HG03469 (cell line): ENCODE measurements at regions not wholly inside any gene's neighbourhood (a gene's known extent, or its start where the extent isn't known, plus 50 kb on each side); places are given as distances from the start of the nearest gene placed in this dataset.
A peak's percentile ranks its signal among the peaks of the same experiment; 100 is the strongest.
"Not testable (repeated sequence)": the region's sequence is repeated elsewhere in the genome, so short reads cannot be mapped to it uniquely, and the experiment has no call there.

Experiments used
- ATAC-seq: cut with Tn5 transposase; IDR thresholded peaks from one replicate; pipeline ENCODE4 v1.9.1; 2021; ENCODE audit warnings: mild to moderate bottlenecking, moderate library complexity, moderate number of reproducible peaks; ENCODE audit not compliant: unreplicated experiment

- ATAC-seq, result no peak
Observed at GRCh38 chr2:47728551-47728950, 54.4 kb upstream of the MSH6 start.

- no peak for ATAC-seq
Observed at GRCh38 chr2:47727956-47728355, 55.0 kb upstream of the MSH6 start.

GRCh38 chr2:47726978-47727377, 56.0 kb upstream of the MSH6 start:
- ATAC-seq, result not testable (repeated sequence)

- no peak for ATAC-seq
Observed at GRCh38 chr2:47725808-47726207, 57.1 kb upstream of the MSH6 start.

GRCh38 chr2:47724221-47724981, 58.5 kb upstream of the MSH6 start:
- ATAC-seq, result peak; percentile 83

GRCh38 chr2:47721296-47721695, 61.6 kb upstream of the MSH6 start:
- ATAC-seq, result no peak

- ATAC-seq, result no peak
Observed at GRCh38 chr2:47720559-47720958, 62.4 kb upstream of the MSH6 start.

GRCh38 chr2:47720036-47720435, 62.9 kb upstream of the MSH6 start:
- no peak for ATAC-seq

- peak; percentile 47 for ATAC-seq
Observed at GRCh38 chr2:47719099-47719498, 63.8 kb upstream of the MSH6 start.

GRCh38 chr2:47716307-47716706, 66.6 kb upstream of the MSH6 start:
- ATAC-seq, result not testable (repeated sequence)

GRCh38 chr2:47715552-47715951, 67.4 kb upstream of the MSH6 start:
- ATAC-seq, result no peak

- peak; percentile 84 for ATAC-seq
Observed at GRCh38 chr2:47708801-47709499, 74.0 kb upstream of the MSH6 start.

- ATAC-seq, result no peak
Observed at GRCh38 chr2:47704287-47704686, 78.7 kb upstream of the MSH6 start.

GRCh38 chr2:47699533-47700215, 83.3 kb upstream of the MSH6 start:
- ATAC-seq, result no peak

GRCh38 chr2:47698436-47698972, 84.4 kb upstream of the MSH6 start:
- ATAC-seq, result not testable (repeated sequence)

- not testable (repeated sequence) for ATAC-seq
Observed at GRCh38 chr2:47697681-47698435, 85.1 kb upstream of the MSH6 start.

- peak; percentile 59 for ATAC-seq
Observed at GRCh38 chr2:47697000-47697601, 85.8 kb upstream of the MSH6 start.

GRCh38 chr2:47696478-47696831, 86.5 kb upstream of the MSH6 start:
- no peak for ATAC-seq

GRCh38 chr2:47695800-47696477, 87.0 kb upstream of the MSH6 start:
- ATAC-seq, result no peak

- ATAC-seq, result not testable (repeated sequence)
Observed at GRCh38 chr2:47694451-47694850, 88.5 kb upstream of the MSH6 start.
